HEK293T (cell line): ENCODE measurements at regions not wholly inside any gene's neighbourhood (a gene's known extent, or its start where the extent isn't known, plus 50 kb on each side); places are given as distances from the start of the nearest gene placed in this dataset.

Experiments used
- CTCF ChIA-PET: fragments of 350-600 bp; formaldehyde crosslinking; extraction: SDS; loops from one replicate; lab custom pipeline; 2021; ENCODE audit warnings: antibody characterized with exemption, inconsistent platforms; lab: Yijun Ruan, JAX
- POLR2A ChIA-PET: fragments of 350-600 bp; formaldehyde crosslinking; extraction: SDS; loops from one replicate; lab custom pipeline; 2020; ENCODE audit warnings: antibody characterized with exemption, inconsistent platforms; lab: Yijun Ruan, JAX
- DNase-seq: peaks from one replicate; pipeline ENCODE4 v3.0.0; 2012; ENCODE audit warnings: mixed read lengths; ENCODE audit errors: extremely low spot score
- ARNT ChIP-seq: fragments of 450-650 bp; IDR thresholded peaks from 2 replicates; pipeline ENCODE4 v1.6.1; 2017; ENCODE audit warnings: mild to moderate bottlenecking
- BHLHE40 ChIP-seq: fragments of 450-650 bp; IDR thresholded peaks from 2 replicates; pipeline ENCODE4 v1.6.1; 2016; ENCODE audit warnings: mild to moderate bottlenecking, moderate library complexity, borderline replicate concordance
- CTBP1 ChIP-seq: fragments of 450-650 bp; IDR thresholded peaks from 2 replicates; pipeline ENCODE4 v1.6.1; 2016; ENCODE audit warnings: borderline replicate concordance
- ELF4 ChIP-seq: fragments of 450-650 bp; IDR thresholded peaks from 2 replicates; pipeline ENCODE4 v1.6.1; 2017; ENCODE audit warnings: antibody characterized with exemption
- FOXA1 ChIP-seq: fragments of 450-650 bp; IDR thresholded peaks from 2 replicates; pipeline ENCODE4 v1.6.1; 2016; ENCODE audit warnings: mild to moderate bottlenecking
- FOXK2 ChIP-seq: fragments of 450-650 bp; IDR thresholded peaks from 2 replicates; pipeline ENCODE4 v1.6.1; 2016; ENCODE audit warnings: mild to moderate bottlenecking
- FOXM1 ChIP-seq: fragments of 450-650 bp; IDR thresholded peaks from 2 replicates; pipeline ENCODE4 v1.6.1; 2017; ENCODE audit warnings: mild to moderate bottlenecking, borderline replicate concordance
- HDGF ChIP-seq: fragments of 450-650 bp; IDR thresholded peaks from 2 replicates; pipeline ENCODE4 v1.6.1; 2017; ENCODE audit warnings: antibody characterized with exemption, borderline replicate concordance
- L3MBTL2 ChIP-seq: fragments of 450-650 bp; conservative IDR thresholded peaks from 2 replicates; pipeline ENCODE4 v1.6.1; 2016; ENCODE audit warnings: mild to moderate bottlenecking
- LEF1 ChIP-seq: fragments of 450-650 bp; IDR thresholded peaks from 2 replicates; pipeline ENCODE4 v1.6.1; 2017; ENCODE audit warnings: mild to moderate bottlenecking, borderline replicate concordance
- NFRKB ChIP-seq: fragments of 450-650 bp; IDR thresholded peaks from 2 replicates; pipeline ENCODE4 v1.6.1; 2016; ENCODE audit warnings: mild to moderate bottlenecking, moderate library complexity
- SP1 ChIP-seq: fragments of 450-650 bp; IDR thresholded peaks from 2 replicates; pipeline ENCODE4 v1.6.1; 2017
- SUZ12 ChIP-seq: fragments of 450-650 bp; IDR thresholded peaks from 2 replicates; pipeline ENCODE4 v1.6.1; 2016; ENCODE audit warnings: mild to moderate bottlenecking
- TARDBP ChIP-seq: fragments of 450-650 bp; IDR thresholded peaks from 2 replicates; pipeline ENCODE4 v1.6.1; 2016
- ZNF384 ChIP-seq: fragments of 450-650 bp; IDR thresholded peaks from 2 replicates; pipeline ENCODE4 v1.6.1; 2016
- TF ChIP-seq, protein P1 (sequence below): fragments of 450-650 bp; IDR thresholded peaks from 2 replicates; pipeline ENCODE4 v1.6.1; 2016

DNA sequence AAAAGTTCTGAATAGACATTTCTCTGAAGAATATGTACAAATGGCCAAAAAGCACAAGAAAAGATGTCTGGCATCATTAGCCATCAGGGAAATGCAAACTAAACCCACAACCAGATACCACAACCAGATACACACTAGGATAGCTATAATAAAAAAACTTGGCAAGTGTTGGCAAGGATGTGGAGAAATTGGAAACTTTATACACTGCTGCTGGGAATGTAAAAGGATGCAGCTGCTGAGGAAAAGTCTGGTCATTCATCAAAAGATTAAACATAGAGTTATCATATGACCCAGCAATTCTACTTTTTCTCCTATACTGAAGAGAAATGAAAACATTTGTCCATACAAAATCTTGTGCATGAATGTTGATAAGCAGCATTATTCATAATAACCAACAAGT, 92.3 kb downstream of the UCHL1 start:
- ChIA-PET CTCF (no interaction called here), POLR2A (interaction anchor here (2.8 kb wide), 1 partner anchor 10 kb away, joined by 10 read pairs; no protein-coding TSS in a partner anchor)
- no peak for DNase-seq
- TF ChIP-seq HDGF (no peak), NFRKB (no peak), CTBP1 (no peak), ELF4 (no peak), SP1 (no peak), LEF1 (no peak), ZNF384 (no peak), TARDBP (no peak), FOXA1 (no peak), FOXK2 (no peak), FOXM1 (no peak)

DNA sequence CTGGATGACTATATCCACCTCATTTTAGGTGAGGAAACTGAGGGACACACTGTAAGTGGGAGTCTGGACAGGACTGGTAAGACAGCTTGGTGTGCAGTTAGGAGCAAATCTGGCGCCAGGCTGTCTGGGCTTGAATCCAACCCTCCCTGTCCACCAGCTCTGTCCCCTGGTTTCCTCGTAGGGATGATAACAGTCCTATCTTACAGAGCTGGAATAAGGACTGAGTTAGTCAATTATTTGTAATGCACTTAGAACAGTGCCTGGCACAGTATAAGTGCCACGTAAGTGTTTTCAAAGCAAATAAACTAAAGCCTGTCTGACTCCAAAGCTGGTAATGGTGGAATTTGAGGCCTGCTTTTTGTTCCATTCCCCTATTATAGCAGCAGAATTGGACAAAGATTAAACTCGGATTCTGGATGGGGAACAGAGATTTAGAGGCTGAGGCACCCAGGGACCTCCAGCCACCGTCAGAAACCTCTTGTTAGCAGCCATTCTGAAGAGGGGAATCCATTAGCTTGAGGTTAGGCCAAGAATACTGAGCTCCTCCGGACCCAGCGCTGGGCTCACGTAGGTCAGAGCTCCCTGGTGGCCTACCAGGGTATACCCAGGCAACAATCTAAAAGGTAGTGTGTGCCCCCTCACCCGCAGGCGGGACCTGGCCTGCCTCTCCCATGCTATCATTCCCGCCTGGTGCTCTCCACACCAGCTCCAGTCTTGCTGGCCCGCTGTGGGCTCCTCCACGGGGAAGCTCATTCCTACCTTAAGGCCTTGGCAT, 102.1 kb downstream of the UCHL1 start:
- peak; percentile 22 for DNase-seq
- CTCF ChIA-PET, result interaction anchor here (0.6 to 1.6 kb wide), 4 partner anchors 35 to 303 kb away, joined by 3 to 4 read pairs (median 4); no protein-coding TSS in a partner anchor
- POLR2A ChIA-PET, result interaction anchor here (0.8 to 2.4 kb wide), 6 partner anchors 9 to 163 kb away, joined by 3 to 10 read pairs (median 3); partner anchors contain the start of gene UCHL1
- TF ChIP-seq BHLHE40 (no peak), FOXM1 (no peak), TARDBP (no peak), NFRKB (no peak), LEF1 (no peak), SUZ12 (no peak), ELF4 (no peak), FOXA1 (no peak), L3MBTL2 (no peak), ARNT (no peak), FOXK2 (no peak), HDGF (no peak), CTBP1 (no peak)
- TF ChIP-seq, protein P1, sequence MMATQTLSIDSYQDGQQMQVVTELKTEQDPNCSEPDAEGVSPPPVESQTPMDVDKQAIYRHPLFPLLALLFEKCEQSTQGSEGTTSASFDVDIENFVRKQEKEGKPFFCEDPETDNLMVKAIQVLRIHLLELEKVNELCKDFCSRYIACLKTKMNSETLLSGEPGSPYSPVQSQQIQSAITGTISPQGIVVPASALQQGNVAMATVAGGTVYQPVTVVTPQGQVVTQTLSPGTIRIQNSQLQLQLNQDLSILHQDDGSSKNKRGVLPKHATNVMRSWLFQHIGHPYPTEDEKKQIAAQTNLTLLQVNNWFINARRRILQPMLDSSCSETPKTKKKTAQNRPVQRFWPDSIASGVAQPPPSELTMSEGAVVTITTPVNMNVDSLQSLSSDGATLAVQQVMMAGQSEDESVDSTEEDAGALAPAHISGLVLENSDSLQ, result no peak

DNA sequence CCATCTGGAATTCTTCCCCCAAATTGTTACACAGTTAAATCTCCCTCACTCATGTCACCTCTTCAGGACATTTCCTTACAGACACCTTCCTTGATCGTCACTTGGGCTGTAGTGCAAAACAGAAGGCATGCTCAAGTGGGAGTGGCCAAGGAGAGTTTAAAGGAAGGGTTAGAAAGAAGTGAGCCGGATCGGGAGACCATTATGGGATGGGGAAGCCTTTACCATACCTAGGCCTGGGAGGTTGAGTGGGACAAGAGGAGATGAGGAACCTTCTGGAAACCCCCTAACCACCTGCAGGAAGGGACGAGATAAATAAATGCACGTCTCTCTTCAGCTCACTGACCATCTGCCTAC, 102.7 kb downstream of the UCHL1 start:
- POLR2A ChIA-PET, result interaction anchor here (0.8 to 2.4 kb wide), 8 partner anchors 10 to 163 kb away, joined by 3 to 10 read pairs (median 4); partner anchors contain the start of gene UCHL1
- CTCF ChIA-PET, result interaction anchor here (0.6 to 1.6 kb wide), 5 partner anchors 36 to 302 kb away, joined by 3 to 4 read pairs (median 3); no protein-coding TSS in a partner anchor
- no peak for DNase-seq
- no peak for TF ChIP-seq TARDBP
- TF ChIP-seq ARNT, result no peak
- no peak for TF ChIP-seq LEF1
- TF ChIP-seq BHLHE40, result no peak
- no peak for TF ChIP-seq CTBP1
- no peak for TF ChIP-seq L3MBTL2
- TF ChIP-seq SUZ12, result no peak
- no peak for TF ChIP-seq FOXM1

DNA sequence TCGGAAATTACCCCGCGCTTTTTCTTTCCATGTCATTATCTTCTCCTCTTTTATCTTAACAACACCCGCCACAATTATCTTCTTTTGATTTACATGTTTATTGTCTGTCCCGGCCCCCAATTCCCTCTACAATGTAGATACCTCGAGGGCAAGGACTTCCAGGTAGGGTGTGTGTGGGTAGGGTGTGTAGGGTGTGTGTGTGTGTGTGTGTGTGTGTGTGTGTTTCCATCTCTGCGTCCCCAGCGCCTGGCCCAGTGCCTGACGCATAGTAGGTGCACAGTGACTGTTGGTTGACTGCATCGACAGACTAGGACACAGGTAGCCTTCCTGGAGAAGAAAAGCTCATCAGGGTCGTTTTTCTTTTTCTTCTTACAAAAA, 103.1 kb downstream of the UCHL1 start:
- ChIA-PET POLR2A (interaction anchor here (0.8 to 2.4 kb wide), 6 partner anchors 10 to 78 kb away, joined by 3 to 10 read pairs (median 6); no protein-coding TSS in a partner anchor), CTCF (interaction anchor here (0.6 to 1.6 kb wide), 2 partner anchors 224 to 302 kb away, joined by 3 to 4 read pairs; no protein-coding TSS in a partner anchor)
- TF ChIP-seq ELF4 (no peak), LEF1 (no peak), NFRKB (no peak), L3MBTL2 (no peak), BHLHE40 (no peak), FOXK2 (no peak), HDGF (no peak), TARDBP (no peak)
- no peak for DNase-seq

DNA sequence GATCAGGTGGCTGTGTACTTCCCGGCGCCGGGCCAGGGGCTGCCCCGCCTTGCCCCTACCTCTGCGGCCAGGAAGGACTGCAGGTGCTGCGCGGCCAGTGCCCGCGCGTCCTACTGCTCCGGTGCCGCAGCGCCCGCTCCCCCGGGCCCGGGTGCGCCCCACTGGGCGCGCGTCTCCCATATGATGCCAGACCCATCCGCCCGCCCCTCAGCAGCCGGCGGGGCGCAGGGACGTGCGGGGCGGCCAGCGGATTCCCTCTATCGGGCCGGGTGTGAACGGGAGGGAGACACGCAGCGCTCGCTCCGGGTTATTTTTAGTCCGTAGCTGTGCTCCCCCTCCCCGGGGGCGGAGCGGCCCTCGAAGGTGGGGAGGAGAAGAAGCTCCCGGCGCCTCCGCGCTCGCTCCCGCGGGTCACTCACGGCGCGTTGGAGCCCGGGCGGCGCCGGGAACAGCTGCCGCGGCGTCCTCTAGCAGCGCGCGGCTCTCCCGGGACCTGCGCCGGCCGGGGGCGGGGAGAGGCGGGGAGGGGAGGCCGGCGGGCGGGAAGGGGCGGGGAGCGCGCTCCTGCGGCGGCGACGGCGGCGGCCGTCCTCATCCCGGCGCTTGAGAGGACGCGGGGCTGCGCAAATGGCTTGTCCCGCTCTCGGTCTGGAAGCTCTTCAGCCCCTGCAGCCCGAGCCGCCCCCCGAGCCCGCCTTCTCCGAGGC, 103.6 kb downstream of the UCHL1 start:
- TF ChIP-seq BHLHE40 (no peak), FOXA1 (no peak), LEF1 (no peak), L3MBTL2 (no peak), ARNT (no peak), HDGF (no peak), NFRKB (no peak), SP1 (no peak), ZNF384 (no peak), FOXK2 (no peak), ELF4 (no peak)
- TF ChIP-seq, protein P1, result no peak
- POLR2A ChIA-PET, result interaction anchor here (0.6 to 2.4 kb wide), 14 partner anchors 10 to 103 kb away, joined by 3 to 10 read pairs (median 4); no protein-coding TSS in a partner anchor
- peak; percentile 53 for DNase-seq
- CTCF ChIA-PET, result interaction anchor here (0.6 to 1.6 kb wide), 4 partner anchors 77 to 301 kb away, joined by 3 to 4 read pairs (median 3); no protein-coding TSS in a partner anchor
